MM.1S (cell line): ENCODE measurements at regions not wholly inside any gene's neighbourhood (a gene's known extent, or its start where the extent isn't known, plus 50 kb on each side); places are given as distances from the start of the nearest gene placed in this dataset.

ENCODE experiments used
- DNase-seq: peaks from one replicate; pipeline ENCODE4 v3.0.0-alpha.2; 2015
- H2AFZ ChIP-seq: fragments of 300-600 bp; sonication (generic); 2 replicates; pipeline ENCODE4 v1.6.0; 2016; ENCODE audit warnings: antibody characterized with exemption, low read length
- H3F3A ChIP-seq: fragments of 300-600 bp; sonication (generic); 2 replicates; pipeline ENCODE4 v1.6.1; 2016; ENCODE audit warnings: mild to moderate bottlenecking, antibody characterized with exemption, low read length, moderate library complexity, mixed read lengths; ENCODE audit not compliant: insufficient read depth
- H3K27ac ChIP-seq: fragments of 300-600 bp; sonication (generic); 2 replicates; pipeline ENCODE4 v1.5.1; 2016; ENCODE audit warnings: mild to moderate bottlenecking, low read length
- H3K27me3 ChIP-seq: fragments of 300-600 bp; sonication (generic); replicated peaks from 2 replicates; pipeline ENCODE4 v1.6.0; 2016; ENCODE audit warnings: low read length; ENCODE audit not compliant: insufficient read depth
- H3K36me3 ChIP-seq: fragments of 300-600 bp; sonication (generic); replicated peaks from 2 replicates; pipeline ENCODE4 v1.6.1; 2016; ENCODE audit warnings: mild to moderate bottlenecking, low read length, mixed read lengths; ENCODE audit not compliant: insufficient read depth
- H3K4me1 ChIP-seq: fragments of 300-600 bp; sonication (generic); 2 replicates; pipeline ENCODE4 v1.6.1; 2016; ENCODE audit warnings: low read length, mixed read lengths
- H3K4me2 ChIP-seq: fragments of 300-600 bp; sonication (generic); 2 replicates; pipeline ENCODE4 v1.6.0; 2016; ENCODE audit warnings: low read depth, low read length
- H3K4me3 ChIP-seq: fragments of 300-600 bp; sonication (generic); 2 replicates; pipeline ENCODE4 v1.5.1; 2016; ENCODE audit warnings: low read length, mixed read lengths
- H3K79me2 ChIP-seq: fragments of 300-600 bp; sonication (generic); 2 replicates; pipeline ENCODE4 v1.6.1; 2016; ENCODE audit warnings: mixed run types, low read length, mixed read lengths
- H3K9ac ChIP-seq: fragments of 300-600 bp; sonication (generic); 2 replicates; pipeline ENCODE4 v1.6.1; 2016; ENCODE audit warnings: low read length, mixed read lengths
- H3K9me2 ChIP-seq: fragments of 300-600 bp; sonication (generic); replicated peaks from 2 replicates; pipeline ENCODE4 v1.6.1; 2016; ENCODE audit warnings: mild to moderate bottlenecking, low read length, mixed read lengths; ENCODE audit not compliant: insufficient read depth
- H3K9me3 ChIP-seq: fragments of 300-600 bp; sonication (generic); replicated peaks from 2 replicates; pipeline ENCODE4 v1.6.1; 2016; ENCODE audit warnings: mild to moderate bottlenecking, low read length, mixed read lengths; ENCODE audit not compliant: insufficient read depth
- H4K20me1 ChIP-seq: fragments of 300-600 bp; sonication (generic); 2 replicates; pipeline ENCODE4 v1.6.1; 2016; ENCODE audit warnings: mild to moderate bottlenecking, low read length, moderate library complexity, mixed read lengths; ENCODE audit not compliant: insufficient read depth
- CTCF ChIP-seq: fragments of 300-600 bp; sonication (generic); IDR thresholded peaks from 2 replicates; pipeline ENCODE4 v1.5.1; 2016; ENCODE audit warnings: antibody characterized with exemption, low read length, mixed read lengths
- EZH2 ChIP-seq: fragments of 300-600 bp; sonication (generic); optimal IDR thresholded peaks from 2 replicates; pipeline ENCODE3; 2017; ENCODE audit warnings: low read depth, mild to moderate bottlenecking, antibody characterized with exemption, low read length, mixed read lengths
- EZH2phosphoT487 ChIP-seq: fragments of 300-600 bp; sonication (generic); IDR thresholded peaks from 2 replicates; pipeline ENCODE4 v1.6.1; 2018; ENCODE audit warnings: antibody characterized with exemption, low read length

DNA sequence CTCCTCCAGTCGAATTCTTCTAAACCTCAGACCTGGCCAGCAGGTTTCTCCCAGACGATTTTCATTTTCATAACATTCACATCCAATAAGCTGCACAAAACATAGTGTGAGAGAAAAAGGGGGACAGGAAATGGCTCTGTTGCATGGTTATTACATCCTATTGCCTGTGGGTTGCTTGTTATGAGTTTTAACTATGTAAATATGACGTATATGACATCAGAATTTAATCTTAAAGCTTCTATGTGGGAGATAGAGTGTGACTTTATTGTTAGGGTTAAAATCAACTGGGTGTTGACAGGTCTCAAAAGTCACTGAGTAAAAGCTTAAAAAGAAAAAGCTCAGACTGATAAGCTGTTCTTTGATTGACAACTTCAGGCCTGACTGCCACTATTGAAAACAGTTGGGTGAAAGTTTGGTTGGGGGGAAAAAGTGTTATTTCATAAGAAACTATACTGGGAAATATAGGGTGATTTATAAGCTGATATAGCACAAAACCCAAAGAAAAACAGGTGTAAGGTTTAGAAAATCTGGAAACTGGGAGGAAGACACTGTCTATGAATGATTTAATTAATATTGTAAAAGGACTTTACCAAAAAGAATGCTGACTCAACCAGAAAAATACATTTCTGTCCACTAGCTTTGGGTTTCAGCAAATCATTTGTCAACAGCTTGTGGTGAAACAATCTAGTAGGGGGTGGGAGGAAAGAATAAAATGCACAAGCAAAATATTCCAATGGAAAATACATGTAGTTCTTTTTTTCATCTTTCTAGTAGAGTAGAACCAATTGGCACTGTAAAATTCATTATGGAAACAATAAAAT is 134.1 kb upstream of the CEP162 start:
- no peaks in the 10 kb centered on the region for H3K27me3 ChIP-seq
- no peaks in the 10 kb centered on the region for H3F3A ChIP-seq
- no peak overlapping the region for H3K4me3 ChIP-seq
- no peaks in the 10 kb centered on the region for H3K79me2 ChIP-seq
- H3K36me3 ChIP-seq = no peaks in the 10 kb centered on the region
- no peaks in the 10 kb centered on the region; the same call in 1 of the 2 replicates for H4K20me1 ChIP-seq
- H3K9ac ChIP-seq = no peak overlapping the region
- H3K4me1 ChIP-seq = no peaks in the 10 kb centered on the region
- H3K9me3 ChIP-seq = no peaks in the 10 kb centered on the region
- no peaks in the 10 kb centered on the region for H3K9me2 ChIP-seq
- H3K4me2 ChIP-seq = no peak overlapping the region
- no peak for TF ChIP-seq CTCF
- TF ChIP-seq EZH2 = no peak
- no peak for TF ChIP-seq EZH2phosphoT487
- DNase-seq = no peak
- H3K27ac ChIP-seq = no peak overlapping the region
- no peak overlapping the region for H2AFZ ChIP-seq

GRCh38 chr6:84360039-84360438 is 132.6 kb upstream of the CEP162 start:
- H3F3A ChIP-seq = no peaks in the 10 kb centered on the region
- no peaks in the 10 kb centered on the region for H3K27me3 ChIP-seq
- H3K36me3 ChIP-seq = no peaks in the 10 kb centered on the region
- H3K79me2 ChIP-seq = no peaks in the 10 kb centered on the region
- no peak for DNase-seq
- H3K9ac ChIP-seq = no peak overlapping the region
- no peaks in the 10 kb centered on the region; the same call in 1 of the 2 replicates for H4K20me1 ChIP-seq
- no peak overlapping the region for H3K4me2 ChIP-seq
- H3K4me3 ChIP-seq = no peak overlapping the region
- H3K9me3 ChIP-seq = no peaks in the 10 kb centered on the region
- H3K27ac ChIP-seq = no peak overlapping the region
- no peaks in the 10 kb centered on the region for H3K9me2 ChIP-seq
- no peaks in the 10 kb centered on the region for H3K4me1 ChIP-seq
- no peak overlapping the region for H2AFZ ChIP-seq
- TF ChIP-seq EZH2phosphoT487 (no peak), CTCF (no peak), EZH2 (no peak)

DNA sequence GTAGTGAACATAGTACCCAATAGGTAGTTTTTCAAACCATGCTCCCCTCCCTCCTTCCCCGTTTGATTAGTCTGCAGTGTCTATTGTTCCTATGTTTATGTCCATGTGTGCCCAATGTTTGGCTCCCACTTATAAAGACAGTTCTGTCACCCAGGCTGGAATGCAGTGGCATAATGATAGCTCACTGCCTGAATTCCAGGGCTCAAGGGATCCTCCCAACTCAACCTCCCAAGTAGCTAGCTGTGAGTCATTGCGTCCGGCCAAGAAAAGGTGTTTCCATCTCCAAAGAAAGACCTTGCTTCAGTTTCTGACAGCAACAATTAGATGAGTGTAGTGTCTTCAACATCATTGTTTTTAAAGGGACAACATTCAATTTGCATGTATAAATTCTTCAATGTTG is 131.1 kb upstream of the CEP162 start:
- Histone ChIP-seq H3K9me2 (no peaks in the 10 kb centered on the region), H4K20me1 (no peaks in the 10 kb centered on the region), H3K9ac (no peak overlapping the region), H2AFZ (no peak overlapping the region), H3F3A (no peaks in the 10 kb centered on the region), H3K4me1 (no peaks in the 10 kb centered on the region), H3K27ac (no peak overlapping the region), H3K36me3 (no peaks in the 10 kb centered on the region), H3K79me2 (no peaks in the 10 kb centered on the region), H3K27me3 (no peaks in the 10 kb centered on the region), H3K9me3 (no peaks in the 10 kb centered on the region), H3K4me3 (no peak overlapping the region), H3K4me2 (no peak overlapping the region)
- no peak for DNase-seq
- TF ChIP-seq EZH2phosphoT487 (no peak), EZH2 (no peak), CTCF (no peak)
